GM12864 (cell line): ENCODE measurements at regions not wholly inside any gene's neighbourhood (a gene's known extent, or its start where the extent isn't known, plus 50 kb on each side); places are given as distances from the start of the nearest gene placed in this dataset.
"Not testable (repeated sequence)": the region's sequence is repeated elsewhere in the genome, so short reads cannot be mapped to it uniquely, and the experiment has no call there.

ENCODE experiments used
- DNase-seq: peaks from one replicate; pipeline ENCODE4 v3.0.0-alpha.2; 2011; ENCODE audit warnings: low read depth
- H3K4me3 ChIP-seq: 2 replicates; pipeline ENCODE4 v1.5.1; 2011; ENCODE audit warnings: mild to moderate bottlenecking, low read depth, low read length, control low read depth
- TF ChIP-seq, protein P1 (sequence below): IDR thresholded peaks from 2 replicates; pipeline ENCODE4 v1.5.1; 2011; ENCODE audit warnings: low read depth, mild to moderate bottlenecking, moderate library complexity, low read length, control low read depth, inconsistent platforms; ENCODE audit errors: missing control alignments

DNA sequence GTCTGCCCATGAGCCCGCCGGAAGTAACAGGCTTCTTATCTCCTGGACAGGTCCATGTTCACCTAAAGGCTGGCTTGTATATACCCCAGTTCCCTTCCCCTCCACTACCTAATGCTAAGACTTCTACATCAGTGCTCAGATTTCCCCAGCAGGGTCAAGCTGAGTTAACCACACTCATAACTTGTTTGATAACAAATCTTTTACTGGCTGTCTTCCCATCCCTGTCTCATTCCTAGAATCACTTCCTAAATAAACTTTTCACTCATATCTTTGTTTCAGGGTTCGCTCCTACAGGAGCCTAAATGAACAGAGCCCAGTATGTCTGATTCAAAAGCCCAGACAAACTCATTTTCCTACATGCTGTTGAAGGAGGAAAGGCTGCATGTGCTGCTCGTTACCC, 94.0 kb upstream of the SOX11 start:
- TF ChIP-seq, protein P1, sequence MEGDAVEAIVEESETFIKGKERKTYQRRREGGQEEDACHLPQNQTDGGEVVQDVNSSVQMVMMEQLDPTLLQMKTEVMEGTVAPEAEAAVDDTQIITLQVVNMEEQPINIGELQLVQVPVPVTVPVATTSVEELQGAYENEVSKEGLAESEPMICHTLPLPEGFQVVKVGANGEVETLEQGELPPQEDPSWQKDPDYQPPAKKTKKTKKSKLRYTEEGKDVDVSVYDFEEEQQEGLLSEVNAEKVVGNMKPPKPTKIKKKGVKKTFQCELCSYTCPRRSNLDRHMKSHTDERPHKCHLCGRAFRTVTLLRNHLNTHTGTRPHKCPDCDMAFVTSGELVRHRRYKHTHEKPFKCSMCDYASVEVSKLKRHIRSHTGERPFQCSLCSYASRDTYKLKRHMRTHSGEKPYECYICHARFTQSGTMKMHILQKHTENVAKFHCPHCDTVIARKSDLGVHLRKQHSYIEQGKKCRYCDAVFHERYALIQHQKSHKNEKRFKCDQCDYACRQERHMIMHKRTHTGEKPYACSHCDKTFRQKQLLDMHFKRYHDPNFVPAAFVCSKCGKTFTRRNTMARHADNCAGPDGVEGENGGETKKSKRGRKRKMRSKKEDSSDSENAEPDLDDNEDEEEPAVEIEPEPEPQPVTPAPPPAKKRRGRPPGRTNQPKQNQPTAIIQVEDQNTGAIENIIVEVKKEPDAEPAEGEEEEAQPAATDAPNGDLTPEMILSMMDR, result no peak
- H3K4me3 ChIP-seq, result no peak overlapping the region
- DNase-seq, result no peak

DNA sequence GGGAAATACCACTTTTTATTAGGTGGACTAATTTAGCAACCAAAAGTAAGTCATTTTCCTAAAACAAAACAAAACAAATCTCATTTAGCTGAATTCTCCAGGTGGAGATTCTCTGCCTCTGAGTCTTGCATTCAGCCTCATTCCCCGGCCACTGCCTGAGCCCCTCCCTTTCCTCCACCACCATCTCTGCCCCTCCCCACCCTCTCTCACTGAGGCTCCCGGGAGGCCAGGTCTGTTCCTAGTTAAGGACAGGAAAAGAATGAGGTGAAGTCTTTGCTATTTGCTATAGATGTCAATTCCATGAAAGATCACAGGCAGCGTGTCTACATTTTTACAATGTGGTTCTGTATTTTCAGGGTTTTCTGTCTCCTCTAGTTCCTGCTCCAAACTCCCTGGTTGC, 83.0 kb upstream of the SOX11 start:
- DNase-seq, result no peak
- no peak overlapping the region for H3K4me3 ChIP-seq
- TF ChIP-seq, protein P1, result no peak

DNA sequence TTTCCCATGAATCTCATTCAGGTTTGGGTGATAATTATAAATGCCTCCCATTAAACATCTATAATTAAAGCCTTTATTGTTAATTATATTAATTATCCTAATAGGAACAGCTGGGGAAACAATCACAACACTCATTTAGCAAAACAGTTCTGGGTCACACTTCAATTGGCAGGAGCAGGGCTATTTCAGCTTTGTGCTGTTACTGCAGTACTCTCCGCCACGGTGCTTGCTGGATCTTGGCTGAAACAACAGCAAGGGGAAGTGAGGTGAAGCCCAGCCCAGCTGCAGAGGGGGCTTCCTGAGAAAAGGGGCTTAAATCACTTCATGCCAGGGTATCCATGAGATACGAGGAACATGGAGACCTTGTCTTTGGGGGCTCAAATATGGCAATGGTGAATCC, 79.5 kb upstream of the SOX11 start:
- TF ChIP-seq, protein P1, result no peak
- DNase-seq, result no peak
- H3K4me3 ChIP-seq, result no peak overlapping the region

DNA sequence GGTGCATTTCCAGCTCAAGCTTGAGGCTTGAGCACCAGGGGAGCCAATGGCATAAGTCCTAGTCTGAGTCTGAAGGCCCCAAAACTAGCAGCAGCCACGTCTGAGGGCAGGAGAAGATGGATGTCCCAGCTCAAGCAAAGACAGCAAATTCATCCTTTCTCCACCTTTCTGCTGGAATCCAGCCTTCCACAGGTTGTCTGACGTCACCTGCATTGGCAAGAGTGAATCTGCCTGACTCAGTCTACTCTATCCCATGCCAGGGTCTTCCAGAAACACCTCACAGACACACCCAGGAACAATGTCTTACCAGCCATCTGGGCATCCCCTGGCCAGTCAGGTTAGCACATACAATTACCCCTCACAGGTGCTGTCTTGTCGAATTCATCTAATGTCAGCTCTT, 76.2 kb upstream of the SOX11 start:
- H3K4me3 ChIP-seq, result no peak overlapping the region
- TF ChIP-seq, protein P1, result no peak
- DNase-seq, result no peak

DNA sequence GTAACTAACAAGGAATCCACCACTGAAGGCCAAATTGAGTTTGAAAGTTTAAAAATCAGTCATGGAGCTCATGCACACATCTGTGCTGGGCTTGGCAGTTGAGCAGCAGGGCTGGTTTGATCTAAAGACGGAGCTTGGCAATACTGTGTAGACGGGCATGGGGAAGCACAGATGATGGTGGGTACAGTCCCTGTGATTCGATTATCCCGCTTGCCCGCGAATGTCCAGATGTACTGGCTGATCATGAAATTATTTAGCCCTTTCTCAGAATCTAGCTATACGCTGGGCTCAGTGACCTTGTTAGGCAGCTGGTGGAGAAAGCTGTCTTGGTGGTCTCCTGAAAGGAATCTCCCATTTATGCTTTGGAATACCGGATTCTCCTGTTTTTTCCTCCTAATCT, 74.8 kb upstream of the SOX11 start:
- no peak overlapping the region for H3K4me3 ChIP-seq
- TF ChIP-seq, protein P1, result no peak
- DNase-seq, result no peak

DNA sequence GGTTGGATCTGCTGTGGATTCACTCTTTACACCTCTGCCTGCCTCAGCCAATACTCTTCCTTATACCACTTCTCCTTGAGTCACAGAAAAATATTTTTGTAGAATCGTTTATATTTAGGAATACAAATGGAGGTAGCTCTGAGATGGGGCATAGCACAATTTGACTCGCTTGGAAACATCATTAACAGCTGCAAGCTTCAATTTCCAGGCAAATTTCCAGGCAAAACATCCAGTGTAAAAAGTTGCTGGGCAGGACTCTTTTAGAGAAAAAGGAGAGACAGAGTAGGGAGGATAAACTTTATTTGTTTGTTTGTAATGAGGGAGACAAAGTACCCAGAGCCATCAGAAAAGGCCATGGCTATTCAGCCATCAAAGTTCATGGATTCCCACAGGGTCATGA, 74.4 kb upstream of the SOX11 start:
- no peak overlapping the region for H3K4me3 ChIP-seq
- no peak for DNase-seq
- TF ChIP-seq, protein P1, result no peak

DNA sequence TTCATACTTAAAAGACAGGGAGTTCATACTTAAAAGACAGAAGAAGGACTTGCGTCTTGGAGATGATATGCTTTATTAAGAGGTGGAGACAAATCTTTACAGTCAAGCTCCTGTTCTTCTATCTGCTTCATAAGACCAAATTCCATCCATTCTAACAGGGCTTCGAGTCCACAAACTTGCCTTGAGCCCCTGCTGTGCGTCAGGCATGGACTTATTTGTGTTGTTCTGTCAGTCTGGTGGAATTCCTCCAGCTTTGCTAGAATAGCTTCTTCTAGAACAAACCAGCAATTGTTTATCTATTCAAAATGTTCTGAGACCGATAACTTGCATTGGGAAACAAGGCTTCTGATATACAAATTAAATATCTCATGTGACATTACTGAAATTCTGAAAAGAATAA, 73.9 kb upstream of the SOX11 start:
- TF ChIP-seq, protein P1, result no peak
- DNase-seq, result no peak

DNA sequence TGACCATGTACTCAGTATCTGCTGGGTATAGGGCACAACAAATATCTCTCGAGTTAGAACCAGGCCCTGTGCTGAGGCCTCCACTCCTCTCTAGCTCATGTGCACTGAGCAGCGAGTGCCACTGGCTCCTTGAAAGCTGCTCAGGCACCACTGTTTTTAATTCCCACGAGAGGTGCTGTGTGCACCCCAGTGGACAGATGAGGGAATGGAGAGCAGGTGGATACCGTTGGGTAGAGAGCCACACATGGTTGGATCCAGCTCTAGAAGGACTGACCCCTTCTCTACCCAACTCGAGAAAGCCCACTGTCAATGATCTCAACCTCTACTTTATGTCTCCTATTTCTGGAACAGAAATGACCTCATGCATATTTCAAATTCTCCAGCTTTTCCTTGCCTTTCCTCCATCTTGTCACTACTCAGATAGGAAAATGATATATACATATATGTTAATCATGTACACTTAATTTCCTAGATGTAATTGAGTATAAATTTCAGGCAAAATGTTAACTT, 66.6 kb upstream of the SOX11 start:
- not testable (repeated sequence) for H3K4me3 ChIP-seq, DNase-seq

More for the DNA sequence above, 73.9 kb upstream of the SOX11 start:
- no peak overlapping the region for H3K4me3 ChIP-seq

DNA sequence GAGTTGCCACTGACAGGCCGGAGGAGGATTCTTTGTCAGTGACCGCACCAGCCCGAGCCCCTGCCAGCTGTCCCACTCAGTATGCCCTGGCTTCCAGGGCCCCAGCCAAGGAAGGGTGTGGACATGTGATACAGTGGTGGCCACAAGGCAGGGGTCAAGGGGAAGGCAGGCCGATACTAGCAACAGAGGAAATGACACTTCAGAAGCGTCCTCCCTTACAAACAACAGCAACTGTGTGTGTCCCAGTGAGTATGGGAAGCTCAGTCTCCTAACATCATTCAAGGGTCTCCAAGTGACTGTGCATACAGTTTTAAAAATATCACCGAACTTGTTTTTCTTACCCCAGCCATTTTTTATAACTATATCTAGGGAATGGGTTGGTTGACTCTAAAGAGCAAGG, 63.7 kb upstream of the SOX11 start:
- DNase-seq, H3K4me3 ChIP-seq: not testable (repeated sequence)

DNA sequence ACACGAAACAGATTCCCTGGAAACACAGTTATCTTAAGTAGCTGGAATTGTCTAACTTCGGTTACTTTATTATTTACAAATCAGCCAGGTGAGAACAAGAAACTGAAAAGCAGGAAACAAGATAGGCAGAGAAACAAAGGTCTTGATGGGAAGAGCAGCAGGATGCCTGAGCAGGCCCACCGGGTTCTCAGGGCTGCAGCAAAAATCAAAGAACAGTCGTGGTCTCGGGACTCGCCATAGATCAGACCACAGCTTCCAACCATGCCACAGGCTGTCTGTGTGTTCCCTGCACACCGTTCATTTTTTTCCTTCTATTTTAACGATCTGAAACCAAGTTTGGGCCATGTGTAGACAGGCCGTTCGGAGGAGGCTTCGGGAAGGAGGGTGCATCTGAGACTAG, 62.7 kb upstream of the SOX11 start:
- DNase-seq, result not testable (repeated sequence)

DNA sequence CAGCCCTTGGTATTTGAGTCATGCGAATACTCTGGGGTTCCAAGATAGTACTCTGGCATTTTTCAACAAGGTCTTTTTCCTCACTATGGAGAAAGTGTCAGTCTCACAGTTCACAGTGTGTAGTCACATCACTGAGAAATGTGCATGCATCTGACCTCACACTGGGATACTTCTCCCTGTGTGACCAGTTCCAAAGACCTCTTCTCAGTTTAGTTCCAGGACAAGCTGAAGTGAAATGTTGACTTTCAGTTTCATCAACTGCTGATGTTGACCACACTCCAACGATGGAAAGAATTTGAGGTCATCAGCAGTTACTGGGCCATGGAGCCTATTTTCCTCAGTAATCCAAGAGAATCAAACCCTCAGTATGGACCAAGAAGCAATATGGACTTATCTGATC, 55.1 kb upstream of the SOX11 start:
- not testable (repeated sequence) for H3K4me3 ChIP-seq, DNase-seq

More for the DNA sequence above, 62.7 kb upstream of the SOX11 start:
- not testable (repeated sequence) for H3K4me3 ChIP-seq
